Parathyroid adenoma (tissue), 2 donors: ENCODE measurements at regions not wholly inside any gene's neighbourhood (a gene's known extent, or its start where the extent isn't known, plus 50 kb on each side); places are given as distances from the start of the nearest gene placed in this dataset.

Experiments
- H2AFZ ChIP-seq: fragments of 300-600 bp; sonication (generic); one replicate; pipeline ENCODE4 v1.7.0; 2017; ENCODE audit warnings: antibody characterized with exemption, mild to moderate bottlenecking
- H3K27ac ChIP-seq: fragments of 300-600 bp; sonication (generic); one replicate; pipeline ENCODE4 v1.7.0; 2017
- H3K27me3 ChIP-seq: fragments of 300-600 bp; sonication (generic); one replicate; pipeline ENCODE4 v1.7.0; 2017; ENCODE audit warnings: low read length; ENCODE audit not compliant: control insufficient read depth, insufficient read depth
- H3K36me3 ChIP-seq: fragments of 300-600 bp; sonication (generic); one replicate; pipeline ENCODE4 v1.7.0; 2017; ENCODE audit warnings: low read length; ENCODE audit not compliant: control insufficient read depth, insufficient read depth
- H3K4me1 ChIP-seq: fragments of 300-600 bp; sonication (generic); one replicate; pipeline ENCODE4 v1.7.0; 2017; ENCODE audit warnings: control low read depth
- H3K4me2 ChIP-seq: fragments of 300-600 bp; sonication (generic); one replicate; pipeline ENCODE4 v1.7.0; 2017; ENCODE audit warnings: low read length
- H3K4me3 ChIP-seq: fragments of 300-600 bp; sonication (generic); one replicate; pipeline ENCODE4 v1.7.0; 2017; ENCODE audit warnings: low read depth, low read length
- H3K79me2 ChIP-seq: fragments of 300-600 bp; sonication (generic); one replicate; pipeline ENCODE4 v1.7.0; 2017; ENCODE audit warnings: control low read depth
- H3K9ac ChIP-seq: fragments of 300-600 bp; sonication (generic); one replicate; pipeline ENCODE4 v1.7.0; 2017; ENCODE audit warnings: mild to moderate bottlenecking
- H3K9me3 ChIP-seq: fragments of 300-600 bp; sonication (generic); one replicate; pipeline ENCODE4 v1.7.0; 2017; ENCODE audit warnings: low read length; ENCODE audit not compliant: control insufficient read depth
- TF ChIP-seq, protein P1 (sequence below): fragments of 300-600 bp; sonication (generic); IDR thresholded peaks from one replicate; pipeline ENCODE4 v1.7.0; 2017; ENCODE audit warnings: antibody characterized with exemption, mild to moderate bottlenecking
- donor health status: primary hyperparathyroidism.

DNA sequence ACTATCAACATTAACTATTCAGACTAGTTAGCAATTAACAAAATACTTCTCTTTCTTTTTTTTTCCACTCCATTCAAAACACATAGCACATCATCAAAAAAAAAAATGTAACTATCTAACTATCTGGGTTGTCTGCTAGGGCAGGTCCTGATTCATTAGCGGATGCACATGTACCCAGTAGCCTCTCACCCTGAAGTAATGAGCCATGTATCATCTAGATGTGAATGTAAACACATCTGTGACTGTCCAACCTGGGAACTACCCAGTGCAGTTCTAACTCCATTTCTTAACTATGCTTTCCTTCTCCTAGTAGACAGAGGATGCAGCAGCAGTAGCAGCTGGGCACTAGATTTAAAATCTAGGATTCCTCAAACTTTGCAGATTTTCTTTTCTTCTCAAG, 183.1 kb upstream of the PIK3C3 start:
- Histone ChIP-seq H3K36me3 (no peaks in the 10 kb centered on the region), H3K4me1 (no peaks in the 10 kb centered on the region), H3K9ac (no peak overlapping the region), H2AFZ (no peak overlapping the region), H3K4me3 (no peak overlapping the region), H3K79me2 (no peaks in the 10 kb centered on the region), H3K4me2 (no peak overlapping the region), H3K9me3 (no peaks in the 10 kb centered on the region), H3K27me3 (no peaks in the 10 kb centered on the region), H3K27ac (no peak overlapping the region)
- TF ChIP-seq, protein P1, sequence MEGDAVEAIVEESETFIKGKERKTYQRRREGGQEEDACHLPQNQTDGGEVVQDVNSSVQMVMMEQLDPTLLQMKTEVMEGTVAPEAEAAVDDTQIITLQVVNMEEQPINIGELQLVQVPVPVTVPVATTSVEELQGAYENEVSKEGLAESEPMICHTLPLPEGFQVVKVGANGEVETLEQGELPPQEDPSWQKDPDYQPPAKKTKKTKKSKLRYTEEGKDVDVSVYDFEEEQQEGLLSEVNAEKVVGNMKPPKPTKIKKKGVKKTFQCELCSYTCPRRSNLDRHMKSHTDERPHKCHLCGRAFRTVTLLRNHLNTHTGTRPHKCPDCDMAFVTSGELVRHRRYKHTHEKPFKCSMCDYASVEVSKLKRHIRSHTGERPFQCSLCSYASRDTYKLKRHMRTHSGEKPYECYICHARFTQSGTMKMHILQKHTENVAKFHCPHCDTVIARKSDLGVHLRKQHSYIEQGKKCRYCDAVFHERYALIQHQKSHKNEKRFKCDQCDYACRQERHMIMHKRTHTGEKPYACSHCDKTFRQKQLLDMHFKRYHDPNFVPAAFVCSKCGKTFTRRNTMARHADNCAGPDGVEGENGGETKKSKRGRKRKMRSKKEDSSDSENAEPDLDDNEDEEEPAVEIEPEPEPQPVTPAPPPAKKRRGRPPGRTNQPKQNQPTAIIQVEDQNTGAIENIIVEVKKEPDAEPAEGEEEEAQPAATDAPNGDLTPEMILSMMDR: no peak

DNA sequence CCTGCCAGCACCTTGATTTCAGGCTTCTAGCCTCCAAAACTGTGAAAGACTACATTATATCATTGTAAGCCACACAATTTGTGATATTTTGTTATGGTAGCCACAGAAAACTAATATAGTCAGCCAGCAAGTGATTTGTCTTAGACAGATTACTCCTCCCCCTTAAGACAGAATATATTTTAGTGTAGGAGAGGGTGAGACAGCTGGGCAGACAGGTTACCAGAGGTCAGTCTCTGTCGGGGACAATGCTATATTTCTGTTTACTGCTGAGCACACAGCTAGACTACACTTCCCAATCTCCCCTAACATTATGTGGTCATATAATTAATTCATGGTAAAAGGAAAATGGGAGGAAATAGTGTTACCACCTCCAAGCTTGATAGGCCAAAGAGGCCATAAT, 185.8 kb upstream of the PIK3C3 start:
- H3K9ac ChIP-seq: no peak overlapping the region
- no peaks in the 10 kb centered on the region for H3K9me3 ChIP-seq
- H3K4me1 ChIP-seq: no peaks in the 10 kb centered on the region
- H3K27ac ChIP-seq: no peak overlapping the region
- H3K4me2 ChIP-seq: no peak overlapping the region
- no peaks in the 10 kb centered on the region for H3K27me3 ChIP-seq
- no peaks in the 10 kb centered on the region for H3K36me3 ChIP-seq
- TF ChIP-seq, protein P1: no peak
- H3K4me3 ChIP-seq: no peak overlapping the region
- no peaks in the 10 kb centered on the region for H3K79me2 ChIP-seq
- H2AFZ ChIP-seq: no peak overlapping the region

DNA sequence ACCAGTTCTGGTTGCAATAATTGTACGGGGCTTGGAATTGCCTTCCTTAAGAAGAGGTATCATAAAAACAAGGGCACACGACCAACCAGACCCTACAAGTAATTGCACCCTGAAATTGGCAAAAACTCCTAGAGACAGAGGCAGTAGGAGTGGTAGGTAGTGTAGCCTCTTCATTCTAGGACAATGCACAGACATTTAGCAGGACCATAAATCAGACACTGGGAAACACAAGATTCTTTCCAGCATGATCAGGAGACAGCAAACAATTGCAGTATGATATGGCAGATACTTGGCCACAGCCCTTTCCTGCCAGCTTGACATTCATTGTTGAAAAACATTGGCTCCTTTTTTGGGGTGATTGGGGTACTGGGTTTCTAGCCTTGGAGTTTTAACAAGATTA, 186.6 kb upstream of the PIK3C3 start:
- Histone ChIP-seq H3K27ac (no peak overlapping the region), H3K27me3 (no peaks in the 10 kb centered on the region), H3K36me3 (no peaks in the 10 kb centered on the region), H2AFZ (no peak overlapping the region), H3K79me2 (no peaks in the 10 kb centered on the region), H3K4me3 (no peak overlapping the region), H3K4me1 (no peaks in the 10 kb centered on the region), H3K9me3 (no peaks in the 10 kb centered on the region), H3K9ac (no peak overlapping the region), H3K4me2 (no peak overlapping the region)
- TF ChIP-seq, protein P1: no peak

DNA sequence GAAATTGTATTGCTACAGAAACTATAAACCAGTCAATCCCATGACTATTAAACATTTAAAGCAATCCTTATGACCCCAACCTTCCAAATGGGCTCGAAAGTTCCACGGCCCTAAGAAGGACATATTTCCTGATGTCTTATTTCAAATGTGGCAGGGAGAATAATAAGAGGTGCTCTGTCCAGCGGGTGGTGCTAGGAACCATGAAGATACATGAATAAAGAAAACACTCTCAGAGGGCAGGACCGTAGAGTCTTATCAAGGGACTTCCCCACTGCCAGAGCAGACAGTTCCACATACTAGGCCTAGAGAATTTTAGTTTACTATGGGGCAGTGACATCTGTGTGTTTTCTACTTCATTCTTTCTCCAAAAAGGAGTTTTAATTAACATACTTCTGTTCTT, 187.1 kb upstream of the PIK3C3 start:
- H3K4me2 ChIP-seq: no peak overlapping the region
- no peak overlapping the region for H3K4me3 ChIP-seq

GRCh38 chr18:41765460-41765859, 189.6 kb upstream of the PIK3C3 start:
- Histone ChIP-seq H3K9me3 (no peaks in the 10 kb centered on the region), H3K9ac (no peak overlapping the region), H3K27ac (no peak overlapping the region), H3K79me2 (no peaks in the 10 kb centered on the region), H3K36me3 (no peaks in the 10 kb centered on the region), H3K4me2 (no peak overlapping the region), H3K27me3 (no peaks in the 10 kb centered on the region), H2AFZ (no peak overlapping the region), H3K4me3 (no peak overlapping the region), H3K4me1 (no peaks in the 10 kb centered on the region)
- TF ChIP-seq, protein P1: no peak

More for the DNA sequence above, 187.1 kb upstream of the PIK3C3 start:
- TF ChIP-seq, protein P1: no peak
- Histone ChIP-seq H2AFZ (no peak overlapping the region), H3K27me3 (no peaks in the 10 kb centered on the region), H3K36me3 (no peaks in the 10 kb centered on the region), H3K4me1 (no peaks in the 10 kb centered on the region), H3K27ac (no peak overlapping the region), H3K9me3 (no peaks in the 10 kb centered on the region), H3K79me2 (no peaks in the 10 kb centered on the region), H3K9ac (no peak overlapping the region)
